HG02973 (cell line): ENCODE measurements at regions not wholly inside any gene's neighbourhood (a gene's known extent, or its start where the extent isn't known, plus 50 kb on each side); places are given as distances from the start of the nearest gene placed in this dataset.
"Not testable (repeated sequence)": the region's sequence is repeated elsewhere in the genome, so short reads cannot be mapped to it uniquely, and the experiment has no call there.

Experiments
- ATAC-seq: cut with Tn5 transposase; IDR thresholded peaks from one replicate; pipeline ENCODE4 v1.9.1; 2021; ENCODE audit warnings: moderate library complexity; ENCODE audit not compliant: unreplicated experiment

DNA sequence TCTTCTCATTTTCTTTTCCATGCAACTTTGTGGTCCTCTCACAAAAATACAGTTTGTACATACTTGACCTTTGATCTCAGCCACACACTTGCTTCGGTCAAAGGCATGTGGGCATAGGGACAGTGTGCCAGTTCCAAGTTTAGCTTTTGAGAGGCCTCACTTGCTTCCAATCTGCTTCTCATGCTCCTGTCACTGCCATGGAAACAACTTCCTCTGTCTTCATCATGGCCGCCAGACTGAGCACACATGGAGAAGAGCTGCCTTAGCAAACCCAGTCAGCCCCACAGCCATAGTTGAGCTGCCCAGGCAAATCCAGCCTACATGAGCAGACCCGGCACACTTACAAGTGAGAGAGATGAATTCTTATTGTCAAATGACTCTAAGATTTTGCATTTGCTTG, 138.2 kb upstream of the TUSC1 start:
- no peak for ATAC-seq

DNA sequence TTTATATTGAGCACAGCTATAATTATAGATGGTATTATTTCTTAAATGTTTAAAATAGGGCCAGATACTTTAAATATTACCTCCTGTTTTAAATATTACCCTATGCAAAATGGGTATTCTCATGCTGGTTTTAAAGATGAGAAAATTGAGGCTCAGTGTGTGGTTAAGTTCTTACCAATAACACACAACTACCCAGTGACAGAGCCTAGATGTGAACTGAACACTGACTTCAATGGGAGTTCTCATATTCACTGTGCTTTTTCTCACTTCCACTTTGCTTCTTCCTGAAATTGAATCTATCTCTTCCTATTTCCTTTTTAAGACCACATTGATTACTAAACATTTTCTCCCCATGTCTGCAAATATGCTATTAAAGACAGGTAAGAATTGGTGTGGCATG, 135.8 kb upstream of the TUSC1 start:
- no peak for ATAC-seq

DNA sequence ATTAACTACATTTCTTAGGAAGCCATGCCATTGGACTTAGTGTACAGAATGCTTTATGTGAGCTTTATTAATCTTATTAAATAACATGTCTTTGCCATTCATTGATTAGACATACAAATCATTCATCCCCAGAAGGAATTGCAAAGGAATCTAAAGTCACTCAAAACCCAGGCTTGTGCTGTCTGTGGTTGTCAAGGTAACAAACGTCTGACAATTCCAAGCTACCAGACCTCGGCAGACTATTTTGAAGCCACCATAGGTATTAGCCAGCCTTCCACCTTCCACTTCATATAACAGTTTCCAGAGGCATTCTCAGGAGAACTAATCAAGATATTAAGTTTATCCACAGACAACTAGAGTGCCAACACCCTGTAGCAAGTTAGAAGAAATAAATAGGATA, 135.2 kb upstream of the TUSC1 start:
- no peak for ATAC-seq

DNA sequence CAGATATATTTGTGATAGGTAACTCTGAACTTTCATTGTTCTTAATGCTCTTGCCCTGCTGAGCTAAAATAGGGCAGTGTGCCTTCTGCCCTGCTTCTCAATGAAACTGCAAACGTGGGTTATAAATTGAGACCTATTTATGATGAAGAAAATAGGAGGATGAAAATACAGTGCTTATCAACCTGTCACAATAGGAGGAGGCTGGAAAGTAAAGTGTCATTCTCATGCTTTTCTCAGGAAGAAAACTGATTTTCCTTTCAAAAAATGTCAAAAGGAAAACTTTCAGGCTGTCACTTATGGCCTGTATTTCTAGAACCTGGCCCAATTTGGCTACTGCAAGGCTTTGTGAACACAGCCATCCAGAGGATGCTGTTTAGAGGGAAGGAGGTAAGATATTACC, 130.3 kb upstream of the TUSC1 start:
- ATAC-seq: no peak

DNA sequence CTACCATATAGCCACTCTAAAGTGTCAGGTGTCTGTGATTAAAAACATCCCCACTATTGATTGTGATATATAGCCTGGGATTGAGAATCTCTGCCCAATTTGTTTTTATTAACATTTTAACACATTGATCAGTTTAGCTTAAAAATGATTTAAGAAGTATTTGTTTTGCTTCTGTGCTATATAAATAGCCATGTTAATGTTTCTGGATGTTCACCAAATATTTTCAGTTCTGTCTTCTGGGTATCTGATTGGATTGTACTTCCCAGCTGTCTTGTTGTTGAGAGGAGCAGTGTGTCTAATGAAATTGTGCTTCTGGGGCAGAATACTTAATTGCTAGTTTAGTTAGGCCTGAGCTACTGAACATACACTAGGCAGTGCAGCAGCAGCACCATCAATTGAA, 126.6 kb upstream of the TUSC1 start:
- ATAC-seq: no peak

DNA sequence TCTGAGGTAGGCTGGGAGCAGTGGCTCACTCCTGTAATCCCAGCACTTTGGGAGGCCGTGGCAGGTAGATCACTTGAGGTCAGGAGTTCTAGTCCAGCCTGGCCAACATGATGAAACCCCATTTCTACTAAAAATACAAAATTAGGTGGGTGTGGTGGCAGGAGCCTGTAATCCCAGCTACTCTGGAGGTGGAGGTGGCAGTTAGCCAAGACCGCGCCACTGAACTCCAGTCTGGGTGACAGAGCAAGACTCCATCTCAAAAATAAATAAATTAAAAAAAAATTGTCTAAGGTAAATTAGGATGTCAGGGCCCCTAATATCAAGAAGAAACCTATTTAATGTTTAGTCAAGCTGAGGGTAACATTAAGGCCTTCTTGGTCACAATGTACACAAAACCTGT, 123.7 kb upstream of the TUSC1 start:
- ATAC-seq: not testable (repeated sequence)

DNA sequence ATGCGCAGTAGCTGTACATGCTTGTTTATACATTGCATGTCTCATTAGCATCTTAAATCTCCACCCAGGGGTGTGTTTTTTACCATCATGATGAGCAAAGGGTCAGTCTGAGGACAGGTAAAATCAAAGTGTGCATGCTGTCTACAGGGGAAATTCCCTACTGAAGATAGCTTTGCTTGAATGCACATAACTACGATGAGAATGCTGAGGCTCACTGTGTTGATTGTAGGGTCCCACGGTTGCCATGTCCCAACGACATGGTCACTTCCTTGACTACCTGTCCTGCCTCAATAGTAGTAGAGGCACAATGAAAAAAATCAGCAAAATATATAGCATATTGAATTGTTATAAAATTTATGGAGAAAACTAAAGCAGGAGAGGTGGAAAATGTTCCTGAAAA, 95.6 kb upstream of the TUSC1 start:
- no peak for ATAC-seq

DNA sequence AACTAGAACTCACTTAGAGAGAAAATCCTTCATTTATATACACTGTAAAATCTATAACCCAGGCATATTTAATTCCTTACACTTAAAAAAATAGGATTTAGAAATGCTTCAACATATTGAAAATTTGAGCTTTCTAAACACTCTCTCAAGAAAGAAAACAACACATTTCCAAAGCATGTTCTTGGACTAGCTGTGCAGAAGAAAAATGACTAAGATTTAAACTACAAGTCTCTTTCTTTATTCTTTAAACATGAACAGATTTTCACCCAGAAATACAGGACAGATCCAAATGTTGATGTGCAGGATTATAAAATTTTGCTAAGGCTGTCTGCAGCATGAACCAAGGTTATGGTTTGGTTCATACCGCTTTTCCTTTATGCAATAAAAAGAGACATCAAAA, 77.7 kb upstream of the TUSC1 start:
- ATAC-seq: no peak

DNA sequence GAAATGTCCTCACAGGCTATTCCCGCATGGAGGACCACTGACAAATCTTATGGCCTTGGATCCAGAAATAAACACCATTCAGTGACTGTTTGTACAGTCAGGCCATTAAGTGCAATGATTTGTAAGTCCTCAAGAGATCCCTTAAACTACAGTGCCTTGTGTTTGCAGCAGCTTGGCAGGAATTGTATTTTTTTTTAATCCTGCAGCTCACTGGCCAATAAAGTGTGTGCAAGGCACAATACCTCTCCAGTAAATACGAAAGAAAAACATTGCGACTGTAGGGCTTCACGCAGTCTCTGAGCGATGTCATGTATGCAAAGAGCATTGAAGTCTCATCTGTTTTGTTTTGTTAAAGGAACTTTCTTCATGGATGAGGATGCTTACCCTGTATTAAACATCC, 74.2 kb upstream of the TUSC1 start:
- ATAC-seq: no peak

DNA sequence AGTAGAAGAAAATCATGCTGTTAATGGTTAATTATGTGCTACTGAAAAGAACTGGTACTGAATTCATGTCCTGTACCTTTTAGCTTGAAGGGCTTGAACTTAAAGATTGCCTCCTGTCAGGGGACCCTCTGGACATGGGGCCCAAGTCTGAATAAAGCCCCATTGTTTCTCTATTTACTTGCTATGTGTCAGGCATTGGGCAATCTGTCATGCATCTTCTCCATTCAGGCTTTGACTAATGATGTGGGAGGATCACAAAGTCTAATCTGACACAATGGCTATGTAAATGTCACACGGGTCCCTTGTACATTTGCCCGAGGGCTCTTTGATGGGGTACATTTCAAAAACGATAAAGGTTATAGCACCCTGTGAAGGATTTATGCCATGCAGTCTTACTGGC, 64.0 kb upstream of the TUSC1 start:
- no peak for ATAC-seq

DNA sequence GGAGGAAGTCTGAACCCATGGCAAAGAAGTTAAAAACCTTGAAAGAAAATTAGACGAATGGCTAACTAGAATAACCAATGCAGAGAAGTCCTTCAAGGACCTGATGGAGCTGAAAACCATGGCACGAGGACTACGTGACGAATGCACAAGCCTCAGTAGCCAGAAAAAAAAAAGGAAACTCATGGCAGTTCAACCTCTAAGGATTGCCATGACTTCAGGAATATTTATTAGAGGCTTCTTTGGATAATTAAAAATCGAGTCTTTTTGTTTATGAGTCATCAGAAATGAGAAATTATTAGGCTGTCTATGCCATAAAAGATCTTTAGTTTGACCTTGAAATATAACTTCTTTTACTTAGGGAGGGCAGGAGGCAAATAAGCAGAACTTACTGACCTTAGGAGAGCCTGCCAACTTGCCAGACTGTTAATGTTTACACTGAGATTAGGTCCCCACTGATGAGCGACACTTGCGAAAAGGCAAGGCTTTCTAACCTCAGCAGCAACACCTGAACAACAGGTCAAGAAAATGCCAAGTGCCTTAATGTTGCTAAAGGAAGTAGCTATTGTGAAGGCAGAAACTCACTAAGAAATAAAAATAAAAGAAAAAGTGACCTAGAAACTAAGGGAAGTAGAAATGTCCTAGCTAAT, 55.2 kb upstream of the TUSC1 start:
- no peak for ATAC-seq

DNA sequence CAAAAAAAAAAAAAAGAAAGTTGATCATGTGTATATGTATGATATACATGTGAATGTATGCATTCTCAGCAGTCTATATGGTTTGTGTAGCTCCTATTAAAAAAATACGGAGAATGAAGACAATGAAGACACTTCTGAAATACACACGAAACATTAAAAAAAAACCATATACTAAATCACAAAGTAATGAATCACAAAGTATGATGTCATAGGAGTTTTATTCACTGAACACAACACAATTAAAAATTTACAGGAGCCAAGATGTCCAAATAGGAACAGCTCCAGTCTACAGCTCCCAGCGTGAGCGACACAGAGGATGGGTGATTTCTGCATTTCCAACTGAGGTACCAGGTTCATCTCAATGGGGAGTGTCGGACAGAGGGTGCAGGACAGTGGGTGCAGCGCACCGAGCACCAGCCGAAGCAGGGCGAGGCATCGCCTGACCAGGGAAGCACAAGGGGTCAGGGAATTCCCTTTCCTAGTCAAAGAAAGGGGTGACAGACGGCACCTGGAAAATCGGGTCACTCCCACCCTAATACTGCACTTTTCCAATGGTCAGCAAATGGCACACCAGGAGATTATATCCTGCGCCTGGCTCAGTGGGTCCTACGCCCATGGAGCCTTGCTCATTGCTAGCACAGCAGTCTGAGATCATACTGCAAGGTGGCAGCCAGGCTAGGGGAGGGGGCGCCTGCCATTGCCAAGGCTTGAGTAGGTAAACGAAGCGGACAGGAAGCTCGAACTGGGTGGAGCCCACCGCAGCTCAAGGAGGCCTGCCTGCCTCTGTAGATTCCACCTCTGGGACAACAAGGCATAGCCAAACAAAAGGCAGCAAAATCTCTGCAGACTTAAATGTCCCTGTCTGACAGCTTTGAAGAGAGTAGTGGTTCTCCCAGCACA, 53.9 kb upstream of the TUSC1 start:
- not testable (repeated sequence) for ATAC-seq
